SU-DHL-6 (cell line): ENCODE measurements at regions not wholly inside any gene's neighbourhood (a gene's known extent, or its start where the extent isn't known, plus 50 kb on each side); places are given as distances from the start of the nearest gene placed in this dataset.

Experiments used
- H2AFZ ChIP-seq: fragments of 200-600 bp; sonication (generic); 2 replicates; pipeline ENCODE4 v1.6.1; 2014; ENCODE audit warnings: low read depth, mild to moderate bottlenecking, moderate library complexity, mixed read lengths, antibody characterized with exemption, low read length; ENCODE audit not compliant: severe bottlenecking
- H3F3A ChIP-seq: fragments of 200-600 bp; shearing (Covaris generic); 2 replicates; pipeline ENCODE4 v1.6.0; 2016; ENCODE audit warnings: antibody characterized with exemption, mild to moderate bottlenecking; ENCODE audit not compliant: insufficient read depth
- H3K27ac ChIP-seq: fragments of 200-600 bp; sonication (generic); 2 replicates; pipeline ENCODE4 v1.5.1; 2016; ENCODE audit warnings: low read depth, mild to moderate bottlenecking, low read length, moderate library complexity, mixed read lengths
- H3K27me3 ChIP-seq: fragments of 200-600 bp; sonication (generic), shearing (Covaris generic); 2 replicates; pipeline ENCODE4 v1.6.0; 2014; ENCODE audit warnings: mild to moderate bottlenecking, low read length
- H3K36me3 ChIP-seq: fragments of 200-600 bp; sonication (generic); 2 replicates; pipeline ENCODE4 v1.6.1; 2014; ENCODE audit warnings: mild to moderate bottlenecking, low read length, mixed read lengths
- H3K4me2 ChIP-seq: fragments of 300-600, 200-600 bp; shearing (Covaris generic), sonication (generic); 2 replicates; pipeline ENCODE4 v1.6.0; 2014; ENCODE audit warnings: low read length, low read depth, mild to moderate bottlenecking; ENCODE audit not compliant: poor library complexity, severe bottlenecking
- H3K4me3 ChIP-seq: fragments of 200-600 bp; sonication (generic); 2 replicates; pipeline ENCODE4 v1.5.1; 2014; ENCODE audit warnings: antibody characterized with exemption, low read length, mild to moderate bottlenecking, mixed read lengths; ENCODE audit not compliant: insufficient read depth, poor library complexity, severe bottlenecking
- H3K79me2 ChIP-seq: fragments of 200-600 bp; sonication (generic); 2 replicates; pipeline ENCODE4 v1.6.1; 2014; ENCODE audit warnings: mild to moderate bottlenecking, low read length, moderate library complexity; ENCODE audit not compliant: insufficient read depth
- H3K9ac ChIP-seq: fragments of 200-600 bp; sonication (generic); 2 replicates; pipeline ENCODE4 v1.7.0; 2014; ENCODE audit warnings: mild to moderate bottlenecking, low read length
- H3K9me2 ChIP-seq: fragments of 200-600 bp; sonication (generic); replicated peaks from 2 replicates; pipeline ENCODE4 v1.6.1; 2014; ENCODE audit warnings: low read length; ENCODE audit not compliant: insufficient read depth
- H3K9me3 ChIP-seq: fragments of 200-600 bp; sonication (generic); 2 replicates; pipeline ENCODE4 v1.6.1; 2014; ENCODE audit warnings: low read length, mixed read lengths; ENCODE audit not compliant: insufficient read depth
- H4K20me1 ChIP-seq: fragments of 200-600 bp; sonication (generic); 2 replicates; pipeline ENCODE4 v1.6.1; 2014; ENCODE audit warnings: low read depth, mild to moderate bottlenecking, antibody characterized with exemption, low read length, moderate library complexity, mixed read lengths
- CTCF ChIP-seq: fragments of 200-600 bp; sonication (generic); IDR thresholded peaks from one replicate; pipeline ENCODE4 v1.5.1; 2017; ENCODE audit warnings: antibody characterized with exemption, mild to moderate bottlenecking, low read length, moderate library complexity; ENCODE audit not compliant: insufficient read depth, poor library complexity, severe bottlenecking
- EZH2phosphoT487 ChIP-seq: fragments of 200-600 bp; sonication (generic), shearing (Covaris generic); conservative IDR thresholded peaks from 2 replicates; pipeline ENCODE4 v1.6.1; 2018; ENCODE audit warnings: mild to moderate bottlenecking, antibody characterized with exemption, low read length, moderate library complexity, mixed read lengths

- no peak for TF ChIP-seq CTCF
- Histone ChIP-seq H3K27me3 (no peaks in the 10 kb centered on the region), H2AFZ (no peak overlapping the region), H3K4me2 (no peak overlapping the region), H3K27ac (no peak overlapping the region), H3K9ac (no peak overlapping the region), H3K4me3 (no peak overlapping the region), H3K9me2 (no peaks in the 10 kb centered on the region), H3K79me2 (no peaks in the 10 kb centered on the region), H3K9me3 (no peaks in the 10 kb centered on the region), H3F3A (no peaks in the 10 kb centered on the region), H4K20me1 (no peaks in the 10 kb centered on the region), H3K36me3 (no peaks in the 10 kb centered on the region)
Observed at GRCh38 chr1:50279622-50280330, 143.5 kb downstream of the DMRTA2 start.

GRCh38 chr1:50278961-50279360, 144.3 kb downstream of the DMRTA2 start:
- Histone ChIP-seq H2AFZ (no peak overlapping the region), H3K4me3 (no peak overlapping the region), H3F3A (no peaks in the 10 kb centered on the region), H3K27ac (no peak overlapping the region), H3K36me3 (no peaks in the 10 kb centered on the region), H3K9me2 (no peaks in the 10 kb centered on the region), H3K27me3 (no peaks in the 10 kb centered on the region), H4K20me1 (no peaks in the 10 kb centered on the region), H3K4me2 (no peak overlapping the region), H3K9ac (no peak overlapping the region), H3K79me2 (no peaks in the 10 kb centered on the region), H3K9me3 (no peaks in the 10 kb centered on the region)
- no peak for TF ChIP-seq EZH2phosphoT487
- no peak for TF ChIP-seq CTCF

- Histone ChIP-seq H3K79me2 (no peaks in the 10 kb centered on the region), H3K4me3 (no peak overlapping the region), H3K36me3 (no peaks in the 10 kb centered on the region), H3K9me3 (no peaks in the 10 kb centered on the region), H3K9me2 (no peaks in the 10 kb centered on the region), H3K9ac (no peak overlapping the region), H3F3A (no peaks in the 10 kb centered on the region), H3K4me2 (no peak overlapping the region), H3K27me3 (no peaks in the 10 kb centered on the region), H3K27ac (no peak overlapping the region), H4K20me1 (no peaks in the 10 kb centered on the region), H2AFZ (no peak overlapping the region)
- no peak for TF ChIP-seq EZH2phosphoT487
- TF ChIP-seq CTCF, result no peak
Observed at GRCh38 chr1:50278410-50278809, 144.8 kb downstream of the DMRTA2 start.
